NCI-H446 treated with DMSO at 0.1 percent for 48 hours (cell line): ENCODE measurements at regions not wholly inside any gene's neighbourhood (a gene's known extent, or its start where the extent isn't known, plus 50 kb on each side); places are given as distances from the start of the nearest gene placed in this dataset.
"Not testable (repeated sequence)": the region's sequence is repeated elsewhere in the genome, so short reads cannot be mapped to it uniquely, and the experiment has no call there.

Experiments used
- DNase-seq: peaks from one replicate; lab custom pipeline; 2025; lab: John Stamatoyannopoulos, UW

- no peak for DNase-seq
Measured at GRCh38 chr6:6749702-6750491, 161.4 kb downstream of the LY86 start.

- no peak for DNase-seq
Measured at GRCh38 chr6:6750594-6751265, 162.2 kb downstream of the LY86 start.

GRCh38 chr6:6751266-6751596, 162.7 kb downstream of the LY86 start:
- no peak for DNase-seq

GRCh38 chr6:6751619-6752023, 163.1 kb downstream of the LY86 start:
- DNase-seq, result no peak

- DNase-seq, result no peak
Measured at GRCh38 chr6:6752129-6752528, 163.6 kb downstream of the LY86 start.

GRCh38 chr6:6753301-6753700, 164.8 kb downstream of the LY86 start:
- DNase-seq, result no peak

- no peak for DNase-seq
Measured at GRCh38 chr6:6756526-6756925, 168.0 kb downstream of the LY86 start.

GRCh38 chr6:6758546-6758914, 170.0 kb downstream of the LY86 start:
- no peak for DNase-seq

GRCh38 chr6:6758915-6759654, 170.6 kb downstream of the LY86 start:
- DNase-seq, result no peak

- DNase-seq, result no peak
Measured at GRCh38 chr6:6760002-6760401, 171.5 kb downstream of the LY86 start.

- not testable (repeated sequence) for DNase-seq
Measured at GRCh38 chr6:6762566-6762965, 174.0 kb downstream of the LY86 start.

- DNase-seq, result no peak
Measured at GRCh38 chr6:6764764-6765434, 176.4 kb downstream of the LY86 start.

- DNase-seq, result peak; percentile 39
Measured at GRCh38 chr6:6766230-6766905, 177.8 kb downstream of the LY86 start.

- DNase-seq, result no peak
Measured at GRCh38 chr6:6769466-6769865, 180.9 kb downstream of the LY86 start.

- no peak for DNase-seq
Measured at GRCh38 chr6:6771224-6771945, 182.9 kb downstream of the LY86 start.

- no peak for DNase-seq
Measured at GRCh38 chr6:6771964-6772363, 183.4 kb downstream of the LY86 start.

- DNase-seq, result no peak
Measured at GRCh38 chr6:6772751-6773150, 184.2 kb downstream of the LY86 start.

- no peak for DNase-seq
Measured at GRCh38 chr6:6775074-6775473, 186.6 kb downstream of the LY86 start.

- DNase-seq, result no peak
Measured at GRCh38 chr6:6780231-6780630, 191.7 kb downstream of the LY86 start.

GRCh38 chr6:6781172-6781872, 192.8 kb downstream of the LY86 start:
- peak; percentile 61 for DNase-seq

GRCh38 chr6:6781873-6782227, 193.3 kb downstream of the LY86 start:
- no peak for DNase-seq
